ENCODE measurements at regions not wholly inside any gene's neighbourhood (a gene's known extent, or its start where the extent isn't known, plus 50 kb on each side); places are given as distances from the start of the nearest gene placed in this dataset.

- in situ Hi-C loops (cut with MboI; ENCODE audit: low sequenced_read_pairs) = no loop called here
Observed at GRCh38 chr3:18886331-18886730, 262.0 kb upstream of the KCNH8 start.

- in situ Hi-C loops (cut with MboI; ENCODE audit: low sequenced_read_pairs) = no loop called here
Observed at GRCh38 chr3:18885612-18886011, 262.7 kb upstream of the KCNH8 start.

- in situ Hi-C loops (cut with MboI; ENCODE audit: low sequenced_read_pairs) = no loop called here
Observed at GRCh38 chr3:18883571-18883970, 264.7 kb upstream of the KCNH8 start.

GRCh38 chr3:18880691-18881090 is 267.6 kb upstream of the KCNH8 start:
- in situ Hi-C loops (cut with MboI; ENCODE audit: low sequenced_read_pairs) = no loop called here

GRCh38 chr3:18872466-18872865 is 275.8 kb upstream of the KCNH8 start:
- in situ Hi-C loops (cut with MboI; ENCODE audit: low sequenced_read_pairs) = no loop called here

- in situ Hi-C loops (cut with MboI; ENCODE audit: low sequenced_read_pairs) = no loop called here
Observed at GRCh38 chr3:18870642-18871041, 277.7 kb upstream of the KCNH8 start.

GRCh38 chr3:18870074-18870640 is 278.2 kb upstream of the KCNH8 start:
- in situ Hi-C loops (cut with MboI; ENCODE audit: low sequenced_read_pairs) = no loop called here

- in situ Hi-C loops (cut with MboI; ENCODE audit: low sequenced_read_pairs) = no loop called here
Observed at GRCh38 chr3:18868911-18869689, 279.2 kb upstream of the KCNH8 start.

- in situ Hi-C loops (cut with MboI; ENCODE audit: low sequenced_read_pairs) = no loop called here
Observed at GRCh38 chr3:18866899-18867298, 281.4 kb upstream of the KCNH8 start.

GRCh38 chr3:18864933-18865731 is 283.2 kb upstream of the KCNH8 start:
- in situ Hi-C loops (cut with MboI; ENCODE audit: low sequenced_read_pairs) = no loop called here

GRCh38 chr3:18862077-18862476 is 286.2 kb upstream of the KCNH8 start:
- in situ Hi-C loops (cut with MboI; ENCODE audit: low sequenced_read_pairs) = no loop called here

- in situ Hi-C loops (cut with MboI; ENCODE audit: low sequenced_read_pairs) = no loop called here
Observed at GRCh38 chr3:18861137-18861536, 287.2 kb upstream of the KCNH8 start.

GRCh38 chr3:18853269-18853668 is 295.0 kb upstream of the KCNH8 start:
- in situ Hi-C loops (cut with MboI; ENCODE audit: low sequenced_read_pairs) = no loop called here

GRCh38 chr3:18847583-18848197 is 300.6 kb upstream of the KCNH8 start:
- in situ Hi-C loops (cut with MboI; ENCODE audit: low sequenced_read_pairs) = no loop called here

- in situ Hi-C loops (cut with MboI; ENCODE audit: low sequenced_read_pairs) = no loop called here
Observed at GRCh38 chr3:18843983-18844382, 304.3 kb upstream of the KCNH8 start.

GRCh38 chr3:18843188-18843587 is 305.1 kb upstream of the KCNH8 start:
- in situ Hi-C loops (cut with MboI; ENCODE audit: low sequenced_read_pairs) = no loop called here

GRCh38 chr3:18841422-18842343 is 306.6 kb upstream of the KCNH8 start:
- in situ Hi-C loops (cut with MboI; ENCODE audit: low sequenced_read_pairs) = no loop called here

- in situ Hi-C loops (cut with MboI; ENCODE audit: low sequenced_read_pairs) = no loop called here
Observed at GRCh38 chr3:18840535-18841137, 307.7 kb upstream of the KCNH8 start.

GRCh38 chr3:18838758-18839157 is 309.6 kb upstream of the KCNH8 start:
- in situ Hi-C loops (cut with MboI; ENCODE audit: low sequenced_read_pairs) = no loop called here

- in situ Hi-C loops (cut with MboI; ENCODE audit: low sequenced_read_pairs) = no loop called here
Observed at GRCh38 chr3:18837137-18837755, 311.1 kb upstream of the KCNH8 start.

All from HL-60/S4 treated with retinoic acid at 250 ng/mL for 4 days and 3 days (cell line).